Smooth muscle cell (in vitro differentiated cells): ENCODE measurements at regions not wholly inside any gene's neighbourhood (a gene's known extent, or its start where the extent isn't known, plus 50 kb on each side); places are given as distances from the start of the nearest gene placed in this dataset.

ENCODE experiments used
- DNase-seq: peaks from one replicate; lab custom pipeline; 2025; ENCODE audit not compliant: unreplicated experiment; lab: John Stamatoyannopoulos, UW
- H2AFZ ChIP-seq: fragments of 200-600 bp; sonication (generic); 2 replicates; pipeline ENCODE4 v1.6.0; 2016; ENCODE audit warnings: antibody characterized with exemption, low read depth, mild to moderate bottlenecking
- H3F3A ChIP-seq: fragments of 200-600 bp; sonication (generic); 2 replicates; pipeline ENCODE4 v1.6.0; 2017; ENCODE audit warnings: antibody characterized with exemption, low read depth
- H3K27ac ChIP-seq: fragments of 200-600 bp; sonication (generic); 2 replicates; pipeline ENCODE4 v1.5.1; 2016; ENCODE audit warnings: low read depth, mild to moderate bottlenecking
- H3K27me3 ChIP-seq: fragments of 200-600 bp; sonication (generic); 2 replicates; pipeline ENCODE4 v1.6.1; 2016; ENCODE audit warnings: low read depth, mild to moderate bottlenecking
- H3K36me3 ChIP-seq: fragments of 200-600 bp; sonication (generic); 2 replicates; pipeline ENCODE4 v1.5.1; 2016; ENCODE audit warnings: low read depth
- H3K4me1 ChIP-seq: fragments of 200-600 bp; sonication (generic); 2 replicates; pipeline ENCODE4 v1.5.1; 2016; ENCODE audit warnings: low read depth
- H3K4me2 ChIP-seq: fragments of 200-600 bp; sonication (generic); 2 replicates; pipeline ENCODE4 v1.6.0; 2016; ENCODE audit warnings: mild to moderate bottlenecking
- H3K4me3 ChIP-seq: fragments of 200-600 bp; sonication (generic); 2 replicates; pipeline ENCODE4 v1.5.1; 2016; ENCODE audit warnings: mild to moderate bottlenecking
- H3K79me2 ChIP-seq: fragments of 200-600 bp; sonication (generic); 2 replicates; pipeline ENCODE4 v1.6.0; 2016; ENCODE audit warnings: low read depth, mild to moderate bottlenecking
- H3K9ac ChIP-seq: fragments of 200-600 bp; sonication (generic); 2 replicates; pipeline ENCODE4 v1.6.0; 2016; ENCODE audit warnings: low read depth
- H3K9me3 ChIP-seq: fragments of 200-600 bp; sonication (generic); replicated peaks from 2 replicates; pipeline ENCODE4 v1.5.1; 2016; ENCODE audit warnings: low read depth
- H4K20me1 ChIP-seq: fragments of 200-600 bp; sonication (generic); 2 replicates; pipeline ENCODE4 v1.6.0; 2016; ENCODE audit warnings: low read depth
- CTCF ChIP-seq: fragments of 200-600 bp; sonication (generic); IDR thresholded peaks from 2 replicates; pipeline ENCODE4 v1.5.1; 2017; ENCODE audit warnings: borderline replicate concordance, mild to moderate bottlenecking, antibody characterized with exemption; ENCODE audit not compliant: insufficient read depth, poor library complexity, severe bottlenecking
- WGBS: methylation state at CpG from one replicate; pipeline ENCODE4 v1.1.7; 2016; ENCODE audit warnings: low lambda C conversion rate; 5-methylcytosine and 5-hydroxymethylcytosine counted together

GRCh38 chr3:159432682-159433340 lies 555.8 kb upstream of the IL12A start:
- DNase-seq = no peak
- Histone ChIP-seq H3F3A (no peaks in the 10 kb centered on the region), H3K9me3 (no peaks in the 10 kb centered on the region), H3K9ac (no peak overlapping the region), H3K79me2 (no peaks in the 10 kb centered on the region), H3K36me3 (no peaks in the 10 kb centered on the region), H4K20me1 (no peaks in the 10 kb centered on the region), H2AFZ (no peak overlapping the region), H3K27me3 (peaks cover 5% of the 10 kb centered on the region), H3K27ac (no peak overlapping the region), H3K4me1 (no peaks in the 10 kb centered on the region), H3K4me2 (no peak overlapping the region), H3K4me3 (no peak overlapping the region)
- TF ChIP-seq CTCF = no peak
- WGBS = 89% methylated on average over 4 of the region's 4 CpGs

DNA sequence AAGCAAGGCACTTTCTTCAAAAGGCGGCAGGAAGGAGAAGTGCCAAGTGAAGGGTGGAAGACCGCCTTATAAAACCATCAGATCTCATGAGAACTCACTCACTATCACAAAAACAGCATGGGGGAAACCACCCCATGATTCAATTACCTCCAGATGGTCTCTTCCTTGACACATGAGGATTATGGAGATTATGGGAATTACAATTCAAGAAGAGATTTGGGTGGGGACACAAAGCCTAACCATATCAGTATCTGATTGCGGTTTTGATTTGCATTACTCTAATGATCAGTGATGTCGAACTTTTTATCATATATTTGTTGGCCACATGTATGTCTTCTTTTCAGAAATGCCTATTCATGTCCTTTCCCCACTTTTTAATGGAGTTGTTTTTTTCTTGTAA lies 549.3 kb upstream of the IL12A start:
- H3K4me3 ChIP-seq = no peak overlapping the region
- H3K4me1 ChIP-seq = no peaks in the 10 kb centered on the region
- no peaks in the 10 kb centered on the region for H3K9me3 ChIP-seq
- no peaks in the 10 kb centered on the region for H3K36me3 ChIP-seq
- TF ChIP-seq CTCF = no peak
- H3K79me2 ChIP-seq = no peaks in the 10 kb centered on the region
- no peak overlapping the region for H3K9ac ChIP-seq
- 82% methylated on average over 4 of the region's 4 CpGs for WGBS
- H3K4me2 ChIP-seq = no peak overlapping the region
- H3F3A ChIP-seq = no peaks in the 10 kb centered on the region
- H3K27ac ChIP-seq = no peak overlapping the region
- no peak overlapping the region for H2AFZ ChIP-seq
- peaks cover 5% of the 10 kb centered on the region for H3K27me3 ChIP-seq
- DNase-seq = no peak
- H4K20me1 ChIP-seq = no peaks in the 10 kb centered on the region

DNA sequence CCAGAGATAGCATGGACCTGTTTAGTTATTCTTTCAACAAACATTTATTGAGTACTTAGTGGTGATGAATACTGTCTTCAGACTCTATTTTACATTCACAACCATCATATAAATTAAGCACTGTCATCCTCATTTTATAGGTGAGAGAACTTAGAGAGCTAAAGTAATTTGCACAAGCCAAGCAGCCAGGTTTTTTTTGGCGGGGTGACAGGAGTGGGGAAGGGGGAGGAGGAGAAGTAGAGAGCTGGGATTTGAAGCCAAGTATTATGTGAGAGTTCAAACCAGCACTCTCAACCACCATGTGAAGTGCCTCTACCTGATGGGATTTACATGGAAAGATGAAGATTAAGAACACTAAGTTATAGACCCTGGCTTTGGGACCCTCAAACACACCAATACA lies 547.4 kb upstream of the IL12A start:
- WGBS = 74% methylated on average over 1 of the region's 1 CpG
- Histone ChIP-seq H3K36me3 (no peaks in the 10 kb centered on the region), H3K9ac (no peak overlapping the region), H3K4me1 (no peaks in the 10 kb centered on the region), H3F3A (no peaks in the 10 kb centered on the region), H4K20me1 (no peaks in the 10 kb centered on the region), H3K27ac (no peak overlapping the region), H3K9me3 (no peaks in the 10 kb centered on the region), H3K79me2 (no peaks in the 10 kb centered on the region), H3K27me3 (no peaks in the 10 kb centered on the region), H3K4me3 (no peak overlapping the region), H3K4me2 (no peak overlapping the region), H2AFZ (no peak overlapping the region)
- TF ChIP-seq CTCF = no peak
- no peak for DNase-seq

DNA sequence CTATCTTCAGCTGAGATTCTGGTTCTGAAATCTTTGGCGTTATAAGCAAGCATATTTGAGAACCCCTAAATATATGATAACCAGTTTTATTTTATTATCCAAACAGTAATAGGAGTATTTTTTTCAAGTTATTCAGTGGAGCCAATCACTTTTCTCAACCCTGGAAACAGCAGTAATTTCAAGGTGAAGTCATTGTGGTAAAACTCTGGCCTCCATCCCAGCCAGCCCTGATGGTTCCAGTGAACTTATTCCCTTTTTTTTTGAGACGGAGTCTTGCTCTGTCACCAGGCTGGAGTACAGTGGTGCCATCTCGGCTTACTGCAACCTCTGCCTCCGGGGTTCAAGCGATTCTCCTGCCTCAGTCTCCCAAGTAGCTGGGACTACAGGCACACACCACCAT lies 545.4 kb upstream of the IL12A start:
- H3K4me2 ChIP-seq = no peak overlapping the region
- 90% methylated on average over 5 of the region's 5 CpGs for WGBS
- no peaks in the 10 kb centered on the region for H3K9me3 ChIP-seq
- no peak for DNase-seq
- H3F3A ChIP-seq = no peaks in the 10 kb centered on the region
- no peaks in the 10 kb centered on the region for H3K79me2 ChIP-seq
- H3K36me3 ChIP-seq = no peaks in the 10 kb centered on the region
- no peaks in the 10 kb centered on the region for H3K27me3 ChIP-seq
- H3K27ac ChIP-seq = no peak overlapping the region
- no peak overlapping the region for H3K9ac ChIP-seq
- H4K20me1 ChIP-seq = no peaks in the 10 kb centered on the region
- H3K4me3 ChIP-seq = no peak overlapping the region
- TF ChIP-seq CTCF = no peak
- no peaks in the 10 kb centered on the region for H3K4me1 ChIP-seq
- H2AFZ ChIP-seq = no peak overlapping the region
